Activated T-cell treated with anti-CD3 and anti-CD28 coated beads, Interleukin-2, amount 50 U/mL, for 4 hours (primary cell): ENCODE measurements at regions not wholly inside any gene's neighbourhood (a gene's known extent, or its start where the extent isn't known, plus 50 kb on each side); places are given as distances from the start of the nearest gene placed in this dataset.

ENCODE experiments used
- ATAC-seq, 2 donors: fragments of 200-7000 bp; cut with Tn5 transposase; one replicate each; pipeline ENCODE4 v1.10.0; 2021
- DNase-seq: peaks from one replicate; pipeline ENCODE4 v3.0.0-alpha.2; 2020
- H3K27me3 Mint-ChIP-seq: one replicate; pipeline ENCODE4 v1.8.0; 2021; ENCODE audit warnings: low read depth, mixed read lengths
- H3K36me3 Mint-ChIP-seq: one replicate; pipeline ENCODE4 v1.8.0; 2022; ENCODE audit warnings: mixed read lengths; ENCODE audit not compliant: insufficient read depth
- H3K4me1 Mint-ChIP-seq: one replicate; pipeline ENCODE4 v1.8.0; 2021; ENCODE audit warnings: low read depth, mixed read lengths
- H3K4me3 Mint-ChIP-seq: one replicate; pipeline ENCODE4 v1.8.0; 2021; ENCODE audit warnings: mild to moderate bottlenecking, moderate library complexity, mixed read lengths
- H3K9me3 Mint-ChIP-seq: one replicate; pipeline ENCODE4 v1.8.0; 2021; ENCODE audit warnings: mixed read lengths

DNA sequence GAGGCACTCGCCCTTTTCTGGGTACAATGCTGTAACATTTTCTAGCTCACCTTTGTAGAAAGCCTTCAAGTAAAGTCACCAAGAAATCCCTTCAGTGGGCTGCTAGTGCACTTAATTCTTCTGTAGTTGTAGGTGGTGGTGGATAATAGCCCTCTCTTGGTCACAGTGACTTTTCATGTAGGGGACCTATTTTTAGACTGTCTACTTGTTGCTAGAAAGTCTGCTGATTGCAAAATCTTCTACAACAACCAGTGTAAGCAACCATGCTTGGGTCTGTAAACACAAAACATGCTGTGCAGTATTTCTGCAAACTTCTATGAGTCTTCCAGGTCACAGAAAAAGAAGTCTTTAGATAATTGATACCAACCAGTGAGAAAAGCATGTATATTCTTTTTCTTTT lies 55.6 kb downstream of the PBDC1 start:
- ATAC-seq (no peak), DNase-seq (no peak)
- no peaks in the 10 kb centered on the region for H3K36me3 Mint-ChIP-seq
- H3K4me3 Mint-ChIP-seq = no peak overlapping the region
- H3K9me3 Mint-ChIP-seq = peaks cover 7% of the 10 kb centered on the region
- no peaks in the 10 kb centered on the region for H3K27me3 Mint-ChIP-seq
- H3K4me1 Mint-ChIP-seq = no peaks in the 10 kb centered on the region

DNA sequence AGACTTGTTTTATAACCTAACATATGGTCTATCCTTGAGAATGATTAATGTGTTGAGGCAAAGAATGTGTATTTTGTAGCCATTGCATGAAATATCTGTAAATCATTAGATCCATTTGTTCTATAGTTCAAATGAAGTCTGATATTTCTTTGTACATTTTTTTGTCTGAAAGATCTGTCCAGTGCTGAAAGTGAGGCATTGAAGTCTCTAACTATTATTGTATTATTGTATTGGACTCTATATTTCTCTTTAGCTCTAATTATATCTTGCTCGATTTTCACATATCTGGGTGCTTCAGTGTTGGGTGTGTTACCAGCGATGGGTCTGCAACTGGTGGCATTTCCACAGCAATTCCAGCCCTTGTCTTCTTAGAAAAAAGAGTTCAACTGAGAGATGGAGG lies 76.0 kb downstream of the PBDC1 start:
- no peaks in the 10 kb centered on the region for H3K9me3 Mint-ChIP-seq
- no peaks in the 10 kb centered on the region for H3K36me3 Mint-ChIP-seq
- no peak for ATAC-seq
- no peaks in the 10 kb centered on the region for H3K27me3 Mint-ChIP-seq
- peaks cover 1% of the 10 kb centered on the region for H3K4me1 Mint-ChIP-seq
- no peak for DNase-seq
- H3K4me3 Mint-ChIP-seq = no peak overlapping the region

DNA sequence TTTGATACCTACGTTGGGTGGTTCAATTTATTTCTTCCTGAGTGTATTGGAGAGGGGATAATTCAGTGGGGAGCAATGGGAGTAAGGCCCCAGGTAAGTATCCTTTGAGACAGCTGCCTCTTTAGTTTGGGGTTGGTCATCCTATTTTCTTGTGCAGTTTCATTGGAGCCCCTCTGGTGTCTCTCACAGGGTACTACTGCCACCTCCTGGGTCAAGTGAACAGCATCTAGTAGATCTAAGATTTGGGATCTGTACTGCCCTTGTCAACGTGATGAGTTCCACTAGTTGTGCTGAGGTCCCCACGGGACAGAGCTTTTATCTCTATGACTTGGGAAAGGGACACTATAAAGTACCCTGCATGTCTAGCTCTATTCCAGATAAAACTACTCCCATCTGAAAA lies 80.6 kb downstream of the PBDC1 start:
- peak; percentile 32 for DNase-seq
- peak in 1 of 2 donors; percentile 52 for ATAC-seq
- peaks cover 1% of the 10 kb centered on the region for H3K4me1 Mint-ChIP-seq
- no peaks in the 10 kb centered on the region for H3K27me3 Mint-ChIP-seq
- H3K4me3 Mint-ChIP-seq = no peak overlapping the region
- no peaks in the 10 kb centered on the region for H3K9me3 Mint-ChIP-seq
- no peaks in the 10 kb centered on the region for H3K36me3 Mint-ChIP-seq

DNA sequence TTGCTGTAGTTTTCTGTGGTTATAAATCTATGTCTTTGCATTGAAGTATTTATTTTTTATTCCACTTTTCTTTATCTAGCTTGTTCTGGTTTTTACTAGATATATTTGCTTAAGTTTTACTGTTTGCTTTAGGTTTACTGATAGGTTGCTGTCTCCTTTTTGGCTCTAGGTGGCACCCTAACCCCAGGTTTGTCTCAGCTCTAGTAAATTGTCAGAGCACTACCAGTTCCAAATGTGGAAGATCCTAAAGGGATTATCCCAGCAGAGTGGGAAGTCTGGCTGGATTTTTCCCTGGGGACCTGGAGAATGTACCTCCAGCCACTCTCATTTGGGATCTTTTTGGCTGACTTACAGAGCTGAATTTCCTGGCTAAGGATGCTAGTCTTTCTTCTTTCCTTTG lies 106.1 kb downstream of the PBDC1 start:
- no peaks in the 10 kb centered on the region for H3K27me3 Mint-ChIP-seq
- no peaks in the 10 kb centered on the region for H3K4me1 Mint-ChIP-seq
- no peak for ATAC-seq
- no peak overlapping the region for H3K4me3 Mint-ChIP-seq
- DNase-seq = peak; percentile 25
- no peaks in the 10 kb centered on the region for H3K36me3 Mint-ChIP-seq
- no peaks in the 10 kb centered on the region for H3K9me3 Mint-ChIP-seq
